GM18951 (cell line): ENCODE measurements at regions not wholly inside any gene's neighbourhood (a gene's known extent, or its start where the extent isn't known, plus 50 kb on each side); places are given as distances from the start of the nearest gene placed in this dataset.
"Not testable (repeated sequence)": the region's sequence is repeated elsewhere in the genome, so short reads cannot be mapped to it uniquely, and the experiment has no call there.

Experiments
- POLR2A ChIP-seq: IDR thresholded peaks from 4 replicates; pipeline ENCODE4 v1.6.1; 2011; ENCODE audit warnings: mild to moderate bottlenecking; ENCODE audit not compliant: insufficient read length, insufficient read depth; ENCODE audit errors: extremely low read depth
- in situ Hi-C: fragments of 300-500 bp; cut with MboI; formaldehyde crosslinking; loops from one replicate; pipeline ENCODE4 v1.12.0; 2022; ENCODE audit warnings: low sequenced_read_pairs, mixed read lengths, inconsistent platforms; ENCODE audit not compliant: unreplicated experiment

- TF ChIP-seq POLR2A = no peak
- in situ Hi-C loops = no loop called here
Measured at GRCh38 chr4:28505064-28505463, 1644.4 kb downstream of the STIM2 start.

- TF ChIP-seq POLR2A = no peak
- in situ Hi-C loops = no loop called here
Measured at GRCh38 chr4:28508636-28509035, 1648.0 kb downstream of the STIM2 start.

- in situ Hi-C loops = not testable (repeated sequence)
Measured at GRCh38 chr4:28514766-28515165, 1654.1 kb downstream of the STIM2 start.

- in situ Hi-C loops = no loop called here
- no peak for TF ChIP-seq POLR2A
Measured at GRCh38 chr4:28518561-28519165, 1658.0 kb downstream of the STIM2 start.

GRCh38 chr4:28523681-28524190 is 1663.1 kb downstream of the STIM2 start:
- in situ Hi-C loops = no loop called here

GRCh38 chr4:28536124-28536523 is 1675.5 kb downstream of the STIM2 start:
- TF ChIP-seq POLR2A = no peak
- in situ Hi-C loops = no loop called here

More at GRCh38 chr4:28523681-28524190, 1663.1 kb downstream of the STIM2 start:
- TF ChIP-seq POLR2A = no peak

GRCh38 chr4:28545986-28546385 is 1685.3 kb downstream of the STIM2 start:
- in situ Hi-C loops = no loop called here
- TF ChIP-seq POLR2A = no peak

GRCh38 chr4:28548136-28548535 is 1687.5 kb downstream of the STIM2 start:
- no peak for TF ChIP-seq POLR2A
- in situ Hi-C loops = no loop called here

GRCh38 chr4:28548594-28548993 is 1688.0 kb downstream of the STIM2 start:
- in situ Hi-C loops = no loop called here
- TF ChIP-seq POLR2A = no peak

- in situ Hi-C loops = no loop called here
- TF ChIP-seq POLR2A = no peak
Measured at GRCh38 chr4:28555866-28556265, 1695.2 kb downstream of the STIM2 start.

GRCh38 chr4:28557755-28558154 is 1697.1 kb downstream of the STIM2 start:
- in situ Hi-C loops = no loop called here
- TF ChIP-seq POLR2A = no peak

- in situ Hi-C loops = no loop called here
- TF ChIP-seq POLR2A = no peak
Measured at GRCh38 chr4:28558895-28559294, 1698.3 kb downstream of the STIM2 start.

- no peak for TF ChIP-seq POLR2A
- in situ Hi-C loops = no loop called here
Measured at GRCh38 chr4:28562913-28563312, 1702.3 kb downstream of the STIM2 start.

GRCh38 chr4:28565396-28565795 is 1704.8 kb downstream of the STIM2 start:
- in situ Hi-C loops = no loop called here
- no peak for TF ChIP-seq POLR2A

GRCh38 chr4:28600958-28601357 is 1740.3 kb downstream of the STIM2 start:
- in situ Hi-C loops = no loop called here
- no peak for TF ChIP-seq POLR2A
